ENCODE measurements at regions not wholly inside any gene's neighbourhood (a gene's known extent, or its start where the extent isn't known, plus 50 kb on each side); places are given as distances from the start of the nearest gene placed in this dataset.

- Histone ChIP-seq H3K4me1 (ENCODE audit: low read length) (no peaks in the 10 kb centered on the region), H3K36me3 (replicated peaks; ENCODE audit: insufficient read depth, low read length) (no peaks in the 10 kb centered on the region), H3K9me3 (replicated peaks; ENCODE audit: insufficient read depth, low read length) (no peaks in the 10 kb centered on the region), H3K4me3 (ENCODE audit: low read length) (no peak overlapping the region), H3K4me2 (ENCODE audit: low read depth, low read length) (no peak overlapping the region), H3K9ac (ENCODE audit: low read length) (no peak overlapping the region), H3F3A (ENCODE audit: insufficient read depth, low read length) (no peaks in the 10 kb centered on the region), H2AFZ (ENCODE audit: low read length) (no peak overlapping the region), H3K27ac (ENCODE audit: low read length) (no peak overlapping the region), H3K79me2 (ENCODE audit: low read length) (no peaks in the 10 kb centered on the region), H4K20me1 (ENCODE audit: insufficient read depth, low read length) (no peaks in the 10 kb centered on the region), H3K9me2 (replicated peaks; ENCODE audit: insufficient read depth, low read length) (no peaks in the 10 kb centered on the region), H3K27me3 (replicated peaks; ENCODE audit: insufficient read depth, low read length) (no peaks in the 10 kb centered on the region)
- TF ChIP-seq, protein P1, sequence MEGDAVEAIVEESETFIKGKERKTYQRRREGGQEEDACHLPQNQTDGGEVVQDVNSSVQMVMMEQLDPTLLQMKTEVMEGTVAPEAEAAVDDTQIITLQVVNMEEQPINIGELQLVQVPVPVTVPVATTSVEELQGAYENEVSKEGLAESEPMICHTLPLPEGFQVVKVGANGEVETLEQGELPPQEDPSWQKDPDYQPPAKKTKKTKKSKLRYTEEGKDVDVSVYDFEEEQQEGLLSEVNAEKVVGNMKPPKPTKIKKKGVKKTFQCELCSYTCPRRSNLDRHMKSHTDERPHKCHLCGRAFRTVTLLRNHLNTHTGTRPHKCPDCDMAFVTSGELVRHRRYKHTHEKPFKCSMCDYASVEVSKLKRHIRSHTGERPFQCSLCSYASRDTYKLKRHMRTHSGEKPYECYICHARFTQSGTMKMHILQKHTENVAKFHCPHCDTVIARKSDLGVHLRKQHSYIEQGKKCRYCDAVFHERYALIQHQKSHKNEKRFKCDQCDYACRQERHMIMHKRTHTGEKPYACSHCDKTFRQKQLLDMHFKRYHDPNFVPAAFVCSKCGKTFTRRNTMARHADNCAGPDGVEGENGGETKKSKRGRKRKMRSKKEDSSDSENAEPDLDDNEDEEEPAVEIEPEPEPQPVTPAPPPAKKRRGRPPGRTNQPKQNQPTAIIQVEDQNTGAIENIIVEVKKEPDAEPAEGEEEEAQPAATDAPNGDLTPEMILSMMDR (IDR thresholded peaks at IDR 0.05; ENCODE audit: low read length) = no peak
- TF ChIP-seq EZH2 (optimal IDR thresholded peaks at IDR 0.05; ENCODE audit: low read depth, low read length) = no peak
- no peak for TF ChIP-seq EZH2phosphoT487 (IDR thresholded peaks at IDR 0.05; ENCODE audit: low read length)
- no peak for DNase-seq
Observed at GRCh38 chr21:38567335-38567969, 69.2 kb upstream of the ERG start.

DNA sequence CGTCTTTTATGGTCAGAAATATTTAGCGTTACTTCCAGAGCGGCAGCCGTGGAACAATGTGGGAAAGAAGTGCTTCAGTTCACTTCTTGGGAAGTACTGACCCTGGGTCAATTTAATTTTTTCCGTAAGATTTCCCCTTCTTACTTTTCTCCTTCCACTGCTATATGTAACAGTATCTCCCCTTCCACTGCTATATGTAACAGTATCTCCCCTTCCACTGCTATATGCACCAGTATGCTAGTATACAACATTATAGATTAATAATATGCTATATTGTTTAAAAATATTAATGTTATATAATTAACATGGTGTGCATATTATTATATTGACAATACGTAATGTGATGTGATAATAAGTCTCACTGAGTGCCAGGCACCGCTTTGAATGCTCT, 69.7 kb upstream of the ERG start:
- no peaks in the 10 kb centered on the region for H3K79me2 ChIP-seq (ENCODE audit: low read length)
- no peak overlapping the region for H3K27ac ChIP-seq (ENCODE audit: low read length)
- H3K4me2 ChIP-seq (ENCODE audit: low read depth, low read length) = no peak overlapping the region
- no peaks in the 10 kb centered on the region for H4K20me1 ChIP-seq (ENCODE audit: insufficient read depth, low read length)
- no peaks in the 10 kb centered on the region for H3K9me3 ChIP-seq (replicated peaks; ENCODE audit: insufficient read depth, low read length)
- H2AFZ ChIP-seq (ENCODE audit: low read length) = no peak overlapping the region
- H3K27me3 ChIP-seq (replicated peaks; ENCODE audit: insufficient read depth, low read length) = no peaks in the 10 kb centered on the region
- no peak for TF ChIP-seq EZH2 (optimal IDR thresholded peaks at IDR 0.05; ENCODE audit: low read depth, low read length)
- TF ChIP-seq EZH2phosphoT487 (IDR thresholded peaks at IDR 0.05; ENCODE audit: low read length) = no peak
- TF ChIP-seq, protein P1 (IDR thresholded peaks at IDR 0.05; ENCODE audit: low read length) = no peak
- no peak overlapping the region for H3K4me3 ChIP-seq (ENCODE audit: low read length)
- no peaks in the 10 kb centered on the region for H3K9me2 ChIP-seq (replicated peaks; ENCODE audit: insufficient read depth, low read length)
- no peaks in the 10 kb centered on the region for H3F3A ChIP-seq (ENCODE audit: insufficient read depth, low read length)
- H3K4me1 ChIP-seq (ENCODE audit: low read length) = no peaks in the 10 kb centered on the region
- no peak overlapping the region for H3K9ac ChIP-seq (ENCODE audit: low read length)
- H3K36me3 ChIP-seq (replicated peaks; ENCODE audit: insufficient read depth, low read length) = no peaks in the 10 kb centered on the region
- no peak for DNase-seq

GRCh38 chr21:38569733-38570132, 71.5 kb upstream of the ERG start:
- Histone ChIP-seq H3K4me1 (ENCODE audit: low read length) (no peaks in the 10 kb centered on the region), H3F3A (ENCODE audit: insufficient read depth, low read length) (no peaks in the 10 kb centered on the region), H3K4me3 (ENCODE audit: low read length) (no peak overlapping the region), H3K9ac (ENCODE audit: low read length) (no peak overlapping the region), H3K9me2 (replicated peaks; ENCODE audit: insufficient read depth, low read length) (no peaks in the 10 kb centered on the region), H2AFZ (ENCODE audit: low read length) (no peak overlapping the region), H3K27me3 (replicated peaks; ENCODE audit: insufficient read depth, low read length) (no peaks in the 10 kb centered on the region), H3K4me2 (ENCODE audit: low read depth, low read length) (no peak overlapping the region), H4K20me1 (ENCODE audit: insufficient read depth, low read length) (no peaks in the 10 kb centered on the region), H3K79me2 (ENCODE audit: low read length) (no peaks in the 10 kb centered on the region), H3K9me3 (replicated peaks; ENCODE audit: insufficient read depth, low read length) (no peaks in the 10 kb centered on the region), H3K27ac (ENCODE audit: low read length) (no peak overlapping the region), H3K36me3 (replicated peaks; ENCODE audit: insufficient read depth, low read length) (no peaks in the 10 kb centered on the region)
- no peak for TF ChIP-seq EZH2 (optimal IDR thresholded peaks at IDR 0.05; ENCODE audit: low read depth, low read length)
- TF ChIP-seq, protein P1 (IDR thresholded peaks at IDR 0.05; ENCODE audit: low read length) = no peak
- no peak for TF ChIP-seq EZH2phosphoT487 (IDR thresholded peaks at IDR 0.05; ENCODE audit: low read length)
- DNase-seq = no peak

All from MM.1S (cell line).